Panc1 (cell line): ENCODE measurements at regions not wholly inside any gene's neighbourhood (a gene's known extent, or its start where the extent isn't known, plus 50 kb on each side); places are given as distances from the start of the nearest gene placed in this dataset.

Experiments
- ATAC-seq: fragments of 200-7000 bp; cut with Tn5 transposase; 2 replicates; pipeline ENCODE4 v1.9.1; 2020; ENCODE audit warnings: mild to moderate bottlenecking, moderate library complexity
- BruUV-seq: library from RNA; stranded (reverse); fragments of 400-500 nt; replicated peaks from 2 replicates; lab custom pipeline; 2021; lab: Mats Ljungman, UMichigan
- CTCF ChIA-PET: fragments of 300-600 bp; sonication (Branson Sonifier 250); formaldehyde crosslinking; loops from one replicate; lab custom pipeline; 2022; ENCODE audit warnings: antibody characterized with exemption; lab: Charles Lee
- POLR2A ChIA-PET: fragments of 300-600 bp; sonication (Branson Sonifier 250); formaldehyde crosslinking; loops from one replicate; lab custom pipeline; 2022; ENCODE audit warnings: antibody characterized with exemption; lab: Charles Lee
- DNase-seq: peaks from one replicate; pipeline ENCODE4 v3.0.0-alpha.2; 2010; ENCODE audit warnings: low read depth, low spot score
- H3K27ac ChIP-seq: 2 replicates; pipeline ENCODE4 v1.5.1; 2011; ENCODE audit warnings: mild to moderate bottlenecking, low read length, inconsistent platforms
- H3K27me3 ChIP-seq: fragments of 200-500 bp; sonication (Bioruptor generic); 2 replicates; pipeline ENCODE4 v1.6.0; 2014; ENCODE audit warnings: low read length, inconsistent platforms; ENCODE audit not compliant: control insufficient read depth, insufficient read depth
- H3K36me3 ChIP-seq: fragments of 200-500 bp; sonication (Bioruptor generic); 2 replicates; pipeline ENCODE4 v1.5.1; 2014; ENCODE audit warnings: inconsistent platforms, mild to moderate bottlenecking, low read length, moderate library complexity; ENCODE audit not compliant: control insufficient read depth, insufficient read depth
- H3K4me1 ChIP-seq: 2 replicates; pipeline ENCODE4 v1.5.1; 2011; ENCODE audit warnings: inconsistent platforms, mild to moderate bottlenecking, low read length, moderate library complexity; ENCODE audit not compliant: control insufficient read depth, insufficient read depth
- H3K4me3 ChIP-seq, 2 experiments: 2 replicates each; pipeline ENCODE4 v1.5.1; 2011 to 2012; ENCODE audit warnings: low read depth in 2 of 2, low read length in 2 of 2, mild to moderate bottlenecking in 2 of 2, inconsistent platforms in 1 of 2, moderate library complexity in 1 of 2
- H3K9me3 ChIP-seq: fragments of 200-500 bp; sonication (Bioruptor generic); 2 replicates; pipeline ENCODE4 v1.5.1; 2014; ENCODE audit warnings: low read depth, mild to moderate bottlenecking, inconsistent platforms, low read length, moderate library complexity; ENCODE audit not compliant: control insufficient read depth, insufficient read depth
- POLR2AphosphoS5 ChIP-seq: IDR thresholded peaks from 2 replicates; pipeline ENCODE4 v1.6.1; 2012; ENCODE audit warnings: mild to moderate bottlenecking, low read depth, low read length, moderate library complexity
- SIN3A ChIP-seq: IDR thresholded peaks from 2 replicates; pipeline ENCODE4 v1.6.1; 2012; ENCODE audit warnings: low read depth, mild to moderate bottlenecking, low read length, moderate library complexity, borderline replicate concordance; ENCODE audit not compliant: insufficient read depth
- TCF7L2 ChIP-seq: IDR thresholded peaks from 2 replicates; pipeline ENCODE4 v1.6.1; 2011; ENCODE audit warnings: mild to moderate bottlenecking, low read depth, low read length, inconsistent platforms
- in situ Hi-C: cut with HindIII; loops from 2 replicates; pipeline ENCODE4 v1.10.0; 2016; ENCODE audit warnings: low sequenced_read_pairs, low pct_unique_long_range_greater_than_20kb
- intact Hi-C: fragments of 100-400 bp; cut with micrococcal nuclease; formaldehyde crosslinking; loops from one replicate; pipeline ENCODE4 v1.10.0; 2022; ENCODE audit not compliant: unreplicated experiment
- TF ChIP-seq, protein P1 (sequence below): fragments of 450-650 bp; IDR thresholded peaks from 2 replicates; pipeline ENCODE4 v1.5.1; 2017; ENCODE audit warnings: mild to moderate bottlenecking
- TF ChIP-seq, protein P2 (sequence below), 2 experiments: IDR thresholded peaks; 2 replicates each; pipeline ENCODE4 v1.6.1; 2011 to 2012; ENCODE audit warnings: low read depth in 2 of 2, control low read depth in 1 of 2, low read length in 1 of 2, mild to moderate bottlenecking in 1 of 2, moderate library complexity in 1 of 2; ENCODE audit not compliant: insufficient read depth in 1 of 2

DNA sequence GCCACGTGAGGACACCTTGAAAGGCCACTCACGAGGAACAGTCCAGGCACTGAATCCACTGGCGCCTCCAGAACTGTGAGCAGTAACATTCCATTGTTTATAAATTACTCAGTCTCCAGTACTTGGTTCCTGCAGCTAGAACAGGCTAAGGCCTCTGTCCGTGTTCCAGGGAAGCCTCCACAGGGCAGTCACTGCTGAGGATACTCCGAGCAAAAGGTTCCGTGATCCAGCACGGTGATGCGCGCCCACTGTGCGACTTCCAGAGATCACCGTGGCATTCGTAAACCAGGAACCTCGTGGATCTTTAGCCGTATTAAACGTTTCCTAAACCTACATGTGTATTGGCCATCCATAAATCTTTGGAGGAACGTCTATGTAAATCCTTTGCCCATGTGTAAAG, 51.5 kb upstream of the SALL3 start:
- Histone ChIP-seq H3K4me3 (no peak overlapping the region), H3K9me3 (no peaks in the 10 kb centered on the region), H3K36me3 (no peaks in the 10 kb centered on the region), H3K27ac (no peak overlapping the region), H3K27me3 (peaks cover 22% of the 10 kb centered on the region), H3K4me1 (no peaks in the 10 kb centered on the region; the same call in 1 of the 2 replicates)
- CTCF ChIA-PET = no interaction called here
- TF ChIP-seq TCF7L2 = no peak
- TF ChIP-seq, protein P1, sequence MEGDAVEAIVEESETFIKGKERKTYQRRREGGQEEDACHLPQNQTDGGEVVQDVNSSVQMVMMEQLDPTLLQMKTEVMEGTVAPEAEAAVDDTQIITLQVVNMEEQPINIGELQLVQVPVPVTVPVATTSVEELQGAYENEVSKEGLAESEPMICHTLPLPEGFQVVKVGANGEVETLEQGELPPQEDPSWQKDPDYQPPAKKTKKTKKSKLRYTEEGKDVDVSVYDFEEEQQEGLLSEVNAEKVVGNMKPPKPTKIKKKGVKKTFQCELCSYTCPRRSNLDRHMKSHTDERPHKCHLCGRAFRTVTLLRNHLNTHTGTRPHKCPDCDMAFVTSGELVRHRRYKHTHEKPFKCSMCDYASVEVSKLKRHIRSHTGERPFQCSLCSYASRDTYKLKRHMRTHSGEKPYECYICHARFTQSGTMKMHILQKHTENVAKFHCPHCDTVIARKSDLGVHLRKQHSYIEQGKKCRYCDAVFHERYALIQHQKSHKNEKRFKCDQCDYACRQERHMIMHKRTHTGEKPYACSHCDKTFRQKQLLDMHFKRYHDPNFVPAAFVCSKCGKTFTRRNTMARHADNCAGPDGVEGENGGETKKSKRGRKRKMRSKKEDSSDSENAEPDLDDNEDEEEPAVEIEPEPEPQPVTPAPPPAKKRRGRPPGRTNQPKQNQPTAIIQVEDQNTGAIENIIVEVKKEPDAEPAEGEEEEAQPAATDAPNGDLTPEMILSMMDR = no peak
- no peak for TF ChIP-seq SIN3A
- TF ChIP-seq, protein P2, sequence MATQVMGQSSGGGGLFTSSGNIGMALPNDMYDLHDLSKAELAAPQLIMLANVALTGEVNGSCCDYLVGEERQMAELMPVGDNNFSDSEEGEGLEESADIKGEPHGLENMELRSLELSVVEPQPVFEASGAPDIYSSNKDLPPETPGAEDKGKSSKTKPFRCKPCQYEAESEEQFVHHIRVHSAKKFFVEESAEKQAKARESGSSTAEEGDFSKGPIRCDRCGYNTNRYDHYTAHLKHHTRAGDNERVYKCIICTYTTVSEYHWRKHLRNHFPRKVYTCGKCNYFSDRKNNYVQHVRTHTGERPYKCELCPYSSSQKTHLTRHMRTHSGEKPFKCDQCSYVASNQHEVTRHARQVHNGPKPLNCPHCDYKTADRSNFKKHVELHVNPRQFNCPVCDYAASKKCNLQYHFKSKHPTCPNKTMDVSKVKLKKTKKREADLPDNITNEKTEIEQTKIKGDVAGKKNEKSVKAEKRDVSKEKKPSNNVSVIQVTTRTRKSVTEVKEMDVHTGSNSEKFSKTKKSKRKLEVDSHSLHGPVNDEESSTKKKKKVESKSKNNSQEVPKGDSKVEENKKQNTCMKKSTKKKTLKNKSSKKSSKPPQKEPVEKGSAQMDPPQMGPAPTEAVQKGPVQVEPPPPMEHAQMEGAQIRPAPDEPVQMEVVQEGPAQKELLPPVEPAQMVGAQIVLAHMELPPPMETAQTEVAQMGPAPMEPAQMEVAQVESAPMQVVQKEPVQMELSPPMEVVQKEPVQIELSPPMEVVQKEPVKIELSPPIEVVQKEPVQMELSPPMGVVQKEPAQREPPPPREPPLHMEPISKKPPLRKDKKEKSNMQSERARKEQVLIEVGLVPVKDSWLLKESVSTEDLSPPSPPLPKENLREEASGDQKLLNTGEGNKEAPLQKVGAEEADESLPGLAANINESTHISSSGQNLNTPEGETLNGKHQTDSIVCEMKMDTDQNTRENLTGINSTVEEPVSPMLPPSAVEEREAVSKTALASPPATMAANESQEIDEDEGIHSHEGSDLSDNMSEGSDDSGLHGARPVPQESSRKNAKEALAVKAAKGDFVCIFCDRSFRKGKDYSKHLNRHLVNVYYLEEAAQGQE (IDR thresholded peaks at IDR 0.05; ENCODE audit: insufficient read depth in 1 of 2, low read depth in 2 of 2, low read length in 1 of 2) = no peak
- TF ChIP-seq POLR2AphosphoS5 = no peak
- DNase-seq = no peak
- no peak for ATAC-seq
- intact Hi-C loops (no loop called here), in situ Hi-C loops (no loop called here)
- no TSS peak for BruUV-seq
- POLR2A ChIA-PET = no interaction called here

DNA sequence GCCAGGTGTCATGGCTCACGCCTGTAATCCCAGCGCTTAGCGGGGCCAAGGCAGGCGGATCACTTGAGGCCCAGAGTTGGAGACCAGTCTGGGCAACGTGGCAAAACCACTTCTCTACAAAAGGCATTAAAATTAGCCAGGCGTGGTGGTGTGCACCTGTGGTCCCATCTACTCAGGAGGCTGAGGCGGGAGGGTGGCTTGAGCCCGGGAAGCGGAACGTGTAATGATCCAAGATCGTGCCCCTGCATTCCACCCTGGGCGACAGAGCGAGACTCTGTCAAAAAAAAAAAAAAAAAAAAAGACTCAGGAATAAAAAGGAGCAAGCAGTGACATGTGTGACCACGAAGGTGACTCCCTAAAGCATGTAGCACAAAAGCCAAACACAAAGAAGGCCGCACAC, 50.1 kb upstream of the SALL3 start:
- in situ Hi-C loops = no loop called here
- Histone ChIP-seq H3K4me3 (no peak overlapping the region), H3K36me3 (no peaks in the 10 kb centered on the region), H3K4me1 (no peaks in the 10 kb centered on the region; the same call in 1 of the 2 replicates), H3K9me3 (no peaks in the 10 kb centered on the region), H3K27ac (no peak overlapping the region), H3K27me3 (peaks cover 20% of the 10 kb centered on the region)
- TF ChIP-seq SIN3A (no peak), TCF7L2 (no peak), POLR2AphosphoS5 (no peak)
- TF ChIP-seq, protein P2 (IDR thresholded peaks at IDR 0.05; ENCODE audit: insufficient read depth in 1 of 2, low read depth in 2 of 2, low read length in 1 of 2) = no peak
- TF ChIP-seq, protein P1 = no peak
- ATAC-seq (no peak), DNase-seq (no peak)
- ChIA-PET CTCF (no interaction called here), POLR2A (no interaction called here)
- intact Hi-C loops = no loop called here
- no TSS peak for BruUV-seq
